ELF-1 (cell line): ENCODE measurements at regions not wholly inside any gene's neighbourhood (a gene's known extent, or its start where the extent isn't known, plus 50 kb on each side); places are given as distances from the start of the nearest gene placed in this dataset.
A peak's percentile ranks its signal among the peaks of the same experiment; 100 is the strongest.
"Not testable (repeated sequence)": the region's sequence is repeated elsewhere in the genome, so short reads cannot be mapped to it uniquely, and the experiment has no call there.

Experiments used
- DNase-seq: peaks from one replicate; pipeline ENCODE4 v3.0.0-alpha.2; 2016; ENCODE audit warnings: low read depth, low spot score

GRCh38 chr4:54574500-54574899 is 83.3 kb upstream of the KIT start:
- no peak for DNase-seq

GRCh38 chr4:54575919-54576318 is 81.8 kb upstream of the KIT start:
- DNase-seq = no peak

- no peak for DNase-seq
Measured at GRCh38 chr4:54581807-54582206, 76.0 kb upstream of the KIT start.

DNA sequence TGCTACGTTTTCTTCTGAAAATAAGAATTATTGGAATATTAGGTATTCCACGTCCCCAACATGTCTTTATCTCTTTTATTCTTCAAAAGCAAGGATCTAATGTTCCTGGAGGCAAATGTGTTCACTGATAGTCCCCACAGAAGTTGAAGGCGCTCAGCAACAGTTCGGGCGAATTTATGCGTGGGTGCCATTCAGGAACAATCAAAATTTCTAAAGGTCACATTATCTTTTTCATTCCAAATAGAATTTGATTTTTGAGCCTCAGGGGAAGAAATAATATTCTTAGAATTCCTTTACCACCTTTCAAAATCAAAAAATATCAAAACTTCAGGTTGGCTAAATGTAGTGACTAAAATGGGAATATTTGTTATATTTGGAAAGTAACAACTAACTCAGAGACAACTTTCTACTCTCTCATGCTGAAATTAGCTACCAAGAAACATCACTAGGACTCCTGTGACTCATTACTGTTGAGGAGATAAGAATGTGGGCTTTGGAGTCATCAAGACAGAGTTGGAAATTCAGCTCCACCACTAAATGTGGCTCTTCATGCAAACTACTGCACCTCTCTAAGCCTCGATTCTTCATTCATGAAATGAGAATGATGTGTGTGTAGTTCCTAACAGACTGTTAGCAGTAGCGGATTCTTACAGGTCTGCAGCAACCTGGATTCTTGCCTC is 72.3 kb upstream of the KIT start:
- no peak for DNase-seq

DNA sequence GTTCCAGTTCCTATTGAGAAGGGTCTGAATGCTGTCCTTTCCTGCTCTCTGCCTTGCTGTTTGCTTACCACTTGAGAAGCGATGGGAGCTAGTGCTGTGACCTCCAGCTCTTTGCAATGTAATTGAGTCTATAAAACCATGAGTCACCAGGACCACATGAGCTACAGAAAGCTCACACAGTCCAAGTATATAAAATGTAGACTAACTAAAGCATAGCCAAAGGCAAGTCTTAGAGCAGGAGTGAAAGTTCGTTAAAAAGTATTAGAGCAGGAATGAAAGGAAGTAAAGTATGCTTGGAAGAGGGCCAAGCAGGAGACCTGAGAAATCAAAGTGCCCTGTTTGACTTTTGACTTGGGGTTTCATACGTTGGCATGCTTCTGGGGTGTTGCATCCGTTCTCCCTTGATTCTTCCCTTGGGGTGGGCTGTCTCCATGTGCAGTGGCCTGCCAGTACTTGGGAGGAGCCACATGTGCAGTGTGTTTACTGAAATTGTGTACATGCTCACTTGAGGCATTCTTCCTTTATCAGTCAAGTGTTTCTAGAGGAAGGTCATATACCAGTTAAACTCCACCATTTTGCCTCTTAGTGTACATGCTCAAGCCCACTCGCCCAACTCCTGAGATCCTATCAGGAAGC is 71.3 kb upstream of the KIT start:
- peak; percentile 5 for DNase-seq

- no peak for DNase-seq
Measured at GRCh38 chr4:54587107-54587891, 70.5 kb upstream of the KIT start.

- no peak for DNase-seq
Measured at GRCh38 chr4:54588404-54588803, 69.4 kb upstream of the KIT start.

DNA sequence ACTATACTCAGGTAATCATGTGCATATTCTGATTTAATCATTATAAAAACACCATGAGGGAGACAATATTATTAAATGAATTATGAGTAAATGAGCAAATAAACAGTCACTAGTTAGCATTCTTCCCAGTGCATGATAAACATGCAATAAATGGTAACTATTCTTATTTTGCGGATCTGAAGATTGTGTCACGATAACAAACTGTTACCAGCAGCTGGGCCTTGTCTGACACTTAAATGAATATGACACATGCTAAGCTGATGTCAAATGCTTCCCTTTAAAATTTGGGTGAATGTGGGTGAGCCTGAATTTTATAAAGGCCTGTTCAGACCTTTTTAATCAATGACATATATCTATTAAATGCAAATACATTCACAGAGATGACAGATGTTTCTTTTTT is 68.2 kb upstream of the KIT start:
- DNase-seq = no peak

GRCh38 chr4:54593795-54594322 is 63.9 kb upstream of the KIT start:
- DNase-seq = no peak

- DNase-seq = no peak
Measured at GRCh38 chr4:54596201-54596600, 61.6 kb upstream of the KIT start.

- DNase-seq = not testable (repeated sequence)
Measured at GRCh38 chr4:54597678-54598077, 60.1 kb upstream of the KIT start.

- not testable (repeated sequence) for DNase-seq
Measured at GRCh38 chr4:54602175-54602574, 55.6 kb upstream of the KIT start.

GRCh38 chr4:54607067-54607466 is 50.7 kb upstream of the KIT start:
- no peak for DNase-seq

GRCh38 chr4:54607521-54607920 is 50.2 kb upstream of the KIT start:
- DNase-seq = no peak
